Kidney (tissue), 13 donors: ENCODE measurements at regions not wholly inside any gene's neighbourhood (a gene's known extent, or its start where the extent isn't known, plus 50 kb on each side); places are given as distances from the start of the nearest gene placed in this dataset.

Source experiments
- DNase-seq, 5 donors: peaks; one replicate each; pipeline ENCODE4 v3.0.0-alpha.2; 2013 to 2020
- FAIRE-seq: peaks from 2 replicates; lab custom pipeline; 2012; peaks lifted over from hg19 to GRCh38; lab: Jason Lieb, UNC
- H3K27ac ChIP-seq, 2 donors: one replicate each; pipeline ENCODE4 v1.7.0; 2013; ENCODE audit warnings: low read depth in 2 of 2, low read length in 2 of 2, inconsistent platforms in 1 of 2
- H3K27me3 ChIP-seq: one replicate; pipeline ENCODE4 v1.7.1; 2013; ENCODE audit warnings: low read length, inconsistent platforms; ENCODE audit not compliant: control insufficient read depth, insufficient read depth
- H3K36me3 ChIP-seq, 3 donors: one replicate each; pipeline versions ENCODE4 v1.7.0 to v1.7.1; 2013; ENCODE audit warnings: low read length in 3 of 3, control low read depth in 1 of 3, inconsistent platforms in 1 of 3; ENCODE audit not compliant: insufficient read depth in 3 of 3, control insufficient read depth in 2 of 3
- H3K4me1 ChIP-seq, 3 donors: one replicate each; pipeline versions ENCODE4 v1.7.0 to v1.7.1; 2013; ENCODE audit warnings: low read length in 3 of 3, inconsistent platforms in 1 of 3, low read depth in 1 of 3; ENCODE audit not compliant: control insufficient read depth in 2 of 3, insufficient read depth in 2 of 3
- H3K4me3 ChIP-seq, 3 donors: one replicate each; pipeline versions ENCODE4 v1.7.0 to v1.8.1; 2013; ENCODE audit warnings: low read length in 3 of 3, control low read depth in 1 of 3, inconsistent platforms in 1 of 3
- H3K9ac ChIP-seq, 3 donors: one replicate each; pipeline versions ENCODE4 v1.7.0 to v1.7.1; 2013; ENCODE audit warnings: low read length in 3 of 3, control low read depth in 1 of 3, inconsistent platforms in 1 of 3
- H3K9me3 ChIP-seq, 3 donors: one replicate each; pipeline versions ENCODE4 v1.7.0 to v1.7.1; 2013; ENCODE audit warnings: low read length in 3 of 3, control low read depth in 1 of 3, inconsistent platforms in 1 of 3; ENCODE audit not compliant: control insufficient read depth in 2 of 3, insufficient read depth in 1 of 3
- CTCF ChIP-seq: IDR thresholded peaks from 3 replicates; pipeline ENCODE4 v1.5.1; 2012; ENCODE audit warnings: mild to moderate bottlenecking, moderate library complexity, borderline replicate concordance; ENCODE audit not compliant: insufficient read depth; ENCODE audit errors: extremely low read depth
- intact Hi-C: fragments of 100-400 bp; cut with DNase I; formaldehyde crosslinking; loops from one replicate; pipeline ENCODE4 v1.11.1; 2022
- donor health status: control.
- donor health status: control.
- donor health status: control.
- donor health status: control.
- donor health status: control.
- donor health status: DM: yes; HTN: yes; CAD: no.
- donor health status: Normal renal cell carcinoma (clear cell type).

DNA sequence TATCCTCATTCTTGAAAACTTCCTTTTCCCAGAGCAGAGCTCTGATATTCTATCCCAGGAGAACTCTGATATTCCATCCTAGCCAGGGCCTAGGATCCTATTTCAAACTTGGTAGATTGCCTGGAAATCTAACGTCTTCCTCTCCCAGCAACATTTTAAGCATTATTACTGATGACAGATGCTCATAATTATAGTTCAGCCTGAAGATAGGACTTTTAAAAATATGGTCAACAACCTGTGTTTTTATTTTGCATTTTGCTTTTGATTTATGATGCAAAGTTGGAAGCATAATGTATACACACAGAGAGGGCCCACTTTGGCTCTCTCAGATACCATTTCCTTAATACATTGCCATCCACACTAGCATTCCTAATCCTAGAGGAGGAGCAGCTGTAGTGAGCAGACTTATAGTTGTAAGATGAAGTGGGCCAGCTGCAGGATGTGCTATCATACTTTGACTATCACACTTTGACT, 457.4 kb upstream of the TPK1 start:
- H3K9me3 ChIP-seq, result no peaks in the 10 kb centered on the region
- no peaks in the 10 kb centered on the region for H3K36me3 ChIP-seq
- no peaks in the 10 kb centered on the region for H3K27me3 ChIP-seq
- H3K9ac ChIP-seq, result no peak overlapping the region
- no peak overlapping the region for H3K4me3 ChIP-seq
- TF ChIP-seq CTCF, result no peak
- no peaks in the 10 kb centered on the region for H3K4me1 ChIP-seq
- intact Hi-C loops, result no loop called here
- no peak overlapping the region for H3K27ac ChIP-seq
- FAIRE-seq (no peak), DNase-seq (peak in 2 of 5 donors; percentile 13 to 58)

DNA sequence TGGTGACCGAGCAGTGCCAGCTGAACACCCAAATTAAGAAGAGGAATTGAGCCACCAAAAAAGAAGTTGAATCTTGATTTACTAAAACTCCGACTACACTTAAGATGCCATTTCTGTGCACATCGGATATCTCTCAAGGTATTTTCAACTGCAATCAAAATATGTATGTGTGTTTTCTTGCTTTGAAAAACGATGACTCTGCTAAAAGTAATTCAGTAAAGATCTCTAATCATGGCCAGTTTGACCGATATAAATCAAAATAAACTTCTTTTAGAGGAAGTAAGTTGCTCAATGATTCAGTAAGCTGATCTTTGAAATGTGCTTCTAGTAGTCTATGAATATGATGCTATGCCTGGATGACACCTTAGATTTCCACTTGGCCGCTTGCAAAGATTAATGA, 453.5 kb upstream of the TPK1 start:
- Histone ChIP-seq H3K4me3 (no peak overlapping the region), H3K36me3 (no peaks in the 10 kb centered on the region), H3K27ac (no peak overlapping the region), H3K4me1 (no peaks in the 10 kb centered on the region), H3K27me3 (no peaks in the 10 kb centered on the region), H3K9me3 (no peaks in the 10 kb centered on the region), H3K9ac (no peak overlapping the region)
- DNase-seq (no peak), FAIRE-seq (no peak)
- intact Hi-C loops, result no loop called here
- no peak for TF ChIP-seq CTCF

- no peak overlapping the region for H3K4me3 ChIP-seq
- FAIRE-seq, result no peak
- H3K27me3 ChIP-seq, result no peaks in the 10 kb centered on the region
- no peak for TF ChIP-seq CTCF
- no peaks in the 10 kb centered on the region for H3K4me1 ChIP-seq
- H3K27ac ChIP-seq, result no peak overlapping the region
- no peaks in the 10 kb centered on the region for H3K36me3 ChIP-seq
- no peaks in the 10 kb centered on the region for H3K9me3 ChIP-seq
- no peak overlapping the region for H3K9ac ChIP-seq
- intact Hi-C loops, result no loop called here
- no peak for DNase-seq
Observed at GRCh38 chr7:145276118-145276517, 440.3 kb upstream of the TPK1 start.
